Osteoblast (primary cell): ENCODE measurements at regions not wholly inside any gene's neighbourhood (a gene's known extent, or its start where the extent isn't known, plus 50 kb on each side); places are given as distances from the start of the nearest gene placed in this dataset.

Experiments used
- DNase-seq: peaks from one replicate; pipeline ENCODE4 v3.0.0; 2011; ENCODE audit warnings: low spot score, mixed read lengths; ENCODE audit not compliant: insufficient read length; ENCODE audit errors: missing footprints
- H2AFZ ChIP-seq: 2 replicates; pipeline ENCODE4 v1.6.0; 2011; ENCODE audit warnings: mild to moderate bottlenecking, low read length
- H3K27ac ChIP-seq: 2 replicates; pipeline ENCODE4 v1.5.1; 2011; ENCODE audit warnings: mild to moderate bottlenecking, low read depth, low read length, moderate library complexity
- H3K27me3 ChIP-seq: 2 replicates; pipeline ENCODE4 v1.6.0; 2012; ENCODE audit warnings: mild to moderate bottlenecking, control low read depth, inconsistent platforms, low read length, moderate library complexity; ENCODE audit not compliant: insufficient read depth
- H3K36me3 ChIP-seq: 2 replicates; pipeline ENCODE4 v1.5.1; 2011; ENCODE audit warnings: mild to moderate bottlenecking, low read length, control low read depth, moderate library complexity; ENCODE audit not compliant: insufficient read depth
- H3K4me1 ChIP-seq: 2 replicates; pipeline ENCODE4 v1.5.1; 2011; ENCODE audit warnings: mild to moderate bottlenecking, low read length, control low read depth, moderate library complexity; ENCODE audit not compliant: insufficient read depth
- H3K4me2 ChIP-seq: 2 replicates; pipeline ENCODE4 v1.6.0; 2011; ENCODE audit warnings: mild to moderate bottlenecking, low read length; ENCODE audit not compliant: insufficient read depth
- H3K4me3 ChIP-seq: fragments of 200-600 bp; sonication (generic); 3 replicates; pipeline ENCODE4 v1.5.1; 2012; ENCODE audit warnings: mild to moderate bottlenecking, low read length, inconsistent platforms; ENCODE audit not compliant: insufficient read depth
- H3K79me2 ChIP-seq: 2 replicates; pipeline ENCODE4 v1.6.0; 2012; ENCODE audit warnings: mild to moderate bottlenecking, low read length, control low read depth, inconsistent platforms; ENCODE audit not compliant: insufficient read depth
- H3K9me3 ChIP-seq: 2 replicates; pipeline ENCODE4 v1.5.1; 2011; ENCODE audit warnings: low read depth, low read length, control low read depth
- H4K20me1 ChIP-seq: 2 replicates; pipeline ENCODE4 v1.6.0; 2012; ENCODE audit warnings: mild to moderate bottlenecking, low read length, control low read depth; ENCODE audit not compliant: insufficient read depth
- TF ChIP-seq, protein P1 (sequence below): IDR thresholded peaks from 2 replicates; pipeline ENCODE4 v1.5.1; 2011; ENCODE audit warnings: mild to moderate bottlenecking, low read depth, low read length, moderate library complexity; ENCODE audit errors: extremely low read depth

DNA sequence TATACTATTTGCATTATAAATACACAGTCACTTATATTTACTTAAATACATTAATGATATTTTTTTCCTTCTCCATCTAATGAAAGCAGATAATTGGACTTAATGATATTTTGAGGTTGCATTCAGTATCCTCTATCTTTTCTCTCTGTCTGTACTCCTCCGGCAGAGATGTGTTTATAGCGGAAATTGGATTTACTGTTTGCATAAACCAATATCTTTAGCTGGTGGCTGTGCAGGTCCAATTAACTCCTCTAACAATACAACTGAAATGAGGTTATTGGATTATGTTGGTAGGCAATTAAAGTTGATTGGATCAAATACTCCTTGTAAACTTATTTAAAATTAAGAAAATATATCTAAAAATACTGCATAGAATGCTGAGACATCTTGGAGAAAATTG lies 1044.2 kb upstream of the SORCS1 start:
- H2AFZ ChIP-seq = no peak overlapping the region
- H3K36me3 ChIP-seq = no peaks in the 10 kb centered on the region
- no peaks in the 10 kb centered on the region for H3K4me1 ChIP-seq
- H3K4me3 ChIP-seq = no peak overlapping the region
- H3K4me2 ChIP-seq = no peak overlapping the region
- no peaks in the 10 kb centered on the region for H3K27me3 ChIP-seq
- no peak for DNase-seq
- no peaks in the 10 kb centered on the region for H3K79me2 ChIP-seq
- no peaks in the 10 kb centered on the region for H3K9me3 ChIP-seq
- no peaks in the 10 kb centered on the region for H4K20me1 ChIP-seq
- TF ChIP-seq, protein P1, sequence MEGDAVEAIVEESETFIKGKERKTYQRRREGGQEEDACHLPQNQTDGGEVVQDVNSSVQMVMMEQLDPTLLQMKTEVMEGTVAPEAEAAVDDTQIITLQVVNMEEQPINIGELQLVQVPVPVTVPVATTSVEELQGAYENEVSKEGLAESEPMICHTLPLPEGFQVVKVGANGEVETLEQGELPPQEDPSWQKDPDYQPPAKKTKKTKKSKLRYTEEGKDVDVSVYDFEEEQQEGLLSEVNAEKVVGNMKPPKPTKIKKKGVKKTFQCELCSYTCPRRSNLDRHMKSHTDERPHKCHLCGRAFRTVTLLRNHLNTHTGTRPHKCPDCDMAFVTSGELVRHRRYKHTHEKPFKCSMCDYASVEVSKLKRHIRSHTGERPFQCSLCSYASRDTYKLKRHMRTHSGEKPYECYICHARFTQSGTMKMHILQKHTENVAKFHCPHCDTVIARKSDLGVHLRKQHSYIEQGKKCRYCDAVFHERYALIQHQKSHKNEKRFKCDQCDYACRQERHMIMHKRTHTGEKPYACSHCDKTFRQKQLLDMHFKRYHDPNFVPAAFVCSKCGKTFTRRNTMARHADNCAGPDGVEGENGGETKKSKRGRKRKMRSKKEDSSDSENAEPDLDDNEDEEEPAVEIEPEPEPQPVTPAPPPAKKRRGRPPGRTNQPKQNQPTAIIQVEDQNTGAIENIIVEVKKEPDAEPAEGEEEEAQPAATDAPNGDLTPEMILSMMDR = no peak
- H3K27ac ChIP-seq = no peak overlapping the region

DNA sequence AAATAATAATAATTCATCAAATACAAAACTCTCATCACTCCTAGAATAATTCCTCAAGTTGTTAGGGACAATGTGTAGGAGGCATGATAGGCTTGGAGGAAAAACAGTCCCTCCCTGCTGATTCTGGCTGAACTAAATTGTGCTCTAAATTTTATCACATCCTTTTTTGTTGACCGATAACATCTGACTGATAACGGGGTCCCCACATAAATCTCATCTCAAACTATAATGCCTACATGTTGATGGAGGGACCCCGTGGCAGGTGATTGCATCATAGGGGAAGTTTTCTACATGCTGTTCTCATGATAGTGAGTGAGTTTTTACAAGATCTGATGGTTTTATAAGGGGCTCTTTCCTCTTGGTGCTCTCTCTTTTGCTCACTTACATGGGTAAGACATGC lies 1043.5 kb upstream of the SORCS1 start:
- Histone ChIP-seq H3K4me3 (no peak overlapping the region), H3K36me3 (no peaks in the 10 kb centered on the region), H3K79me2 (no peaks in the 10 kb centered on the region), H2AFZ (no peak overlapping the region), H3K4me1 (no peaks in the 10 kb centered on the region), H3K27ac (no peak overlapping the region), H3K4me2 (no peak overlapping the region), H3K27me3 (no peaks in the 10 kb centered on the region), H4K20me1 (no peaks in the 10 kb centered on the region), H3K9me3 (no peaks in the 10 kb centered on the region)
- TF ChIP-seq, protein P1 = no peak
- no peak for DNase-seq

DNA sequence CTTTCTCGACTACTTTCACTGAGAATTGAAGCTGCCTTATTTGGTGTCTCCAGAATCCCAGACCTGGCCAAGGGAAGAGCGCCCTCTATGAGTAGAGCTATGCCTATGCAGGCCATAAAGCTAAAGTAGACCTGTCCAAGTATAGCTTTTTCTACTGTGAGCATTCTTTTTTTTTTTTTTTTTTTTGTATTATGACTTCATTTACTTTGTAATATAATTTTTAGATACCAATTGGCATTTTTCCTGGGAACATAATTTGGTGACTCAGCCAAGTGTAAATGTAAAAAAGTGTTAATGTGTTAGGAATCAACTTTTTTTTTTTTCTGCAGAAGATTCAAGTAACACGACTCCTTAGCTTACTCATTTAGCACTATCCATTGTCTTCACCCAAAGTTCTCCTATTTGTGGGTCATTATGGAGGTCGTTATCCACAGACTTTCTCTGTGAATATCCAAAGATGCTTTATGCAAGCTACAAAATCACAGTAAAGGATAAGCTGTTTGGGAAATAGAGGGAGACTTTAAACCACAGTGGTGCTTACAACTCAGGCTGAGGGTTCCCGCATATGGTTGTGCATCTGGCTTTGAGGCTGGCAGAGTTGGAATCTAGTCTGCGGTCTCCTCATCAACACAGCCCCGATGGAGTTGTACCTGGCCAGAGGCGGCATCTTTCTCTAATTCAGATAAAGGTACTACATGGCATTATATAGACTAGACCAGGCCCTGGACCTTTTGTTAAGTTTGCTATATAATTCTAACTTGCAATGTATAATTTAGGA lies 1040.2 kb upstream of the SORCS1 start:
- Histone ChIP-seq H3K27me3 (no peaks in the 10 kb centered on the region), H3K4me2 (no peak overlapping the region), H3K36me3 (no peaks in the 10 kb centered on the region), H3K79me2 (no peaks in the 10 kb centered on the region), H3K9me3 (no peaks in the 10 kb centered on the region), H2AFZ (no peak overlapping the region), H3K4me3 (no peak overlapping the region), H3K27ac (no peak overlapping the region), H3K4me1 (no peaks in the 10 kb centered on the region), H4K20me1 (no peaks in the 10 kb centered on the region)
- TF ChIP-seq, protein P1 = no peak
- no peak for DNase-seq

DNA sequence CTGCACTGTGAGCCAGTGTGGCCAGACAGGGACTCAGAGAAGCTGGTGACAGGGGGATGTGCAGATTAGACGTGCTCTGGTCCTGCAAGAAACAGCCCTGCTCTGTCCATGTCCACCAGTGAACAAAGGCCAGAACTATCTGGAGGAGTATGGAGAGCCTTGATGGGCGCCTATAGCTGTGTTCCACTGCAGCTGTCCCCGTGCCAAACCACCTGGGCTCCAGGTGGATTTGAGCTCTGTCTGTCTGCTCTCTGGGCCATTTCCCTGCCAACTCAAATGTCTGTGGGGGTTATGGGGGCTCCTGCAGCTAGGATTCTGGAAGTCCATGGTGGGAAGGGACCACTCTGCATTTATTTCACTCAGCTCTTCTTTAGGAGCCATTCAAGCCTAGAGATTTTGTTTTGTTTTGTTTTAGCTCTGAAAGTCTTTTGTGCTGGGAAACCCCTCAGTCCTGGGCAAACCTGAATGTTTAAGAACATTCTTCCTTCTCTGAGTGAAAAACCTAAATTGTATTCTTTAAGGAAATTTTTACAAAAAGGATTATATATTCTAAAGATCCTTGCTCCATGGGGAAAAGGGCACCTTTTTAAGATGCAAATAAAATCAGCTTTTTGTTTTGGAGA lies 1039.5 kb upstream of the SORCS1 start:
- no peaks in the 10 kb centered on the region for H3K27me3 ChIP-seq
- no peak overlapping the region for H3K27ac ChIP-seq
- no peaks in the 10 kb centered on the region for H3K4me1 ChIP-seq
- no peak overlapping the region for H3K4me3 ChIP-seq
- H3K36me3 ChIP-seq = no peaks in the 10 kb centered on the region
- no peaks in the 10 kb centered on the region for H4K20me1 ChIP-seq
- no peaks in the 10 kb centered on the region for H3K79me2 ChIP-seq
- no peak overlapping the region for H2AFZ ChIP-seq
- H3K4me2 ChIP-seq = no peak overlapping the region
- TF ChIP-seq, protein P1 = no peak
- DNase-seq = no peak
- H3K9me3 ChIP-seq = no peaks in the 10 kb centered on the region
